B cell (primary cell): ENCODE measurements at regions not wholly inside any gene's neighbourhood (a gene's known extent, or its start where the extent isn't known, plus 50 kb on each side); places are given as distances from the start of the nearest gene placed in this dataset.
"Not testable (repeated sequence)": the region's sequence is repeated elsewhere in the genome, so short reads cannot be mapped to it uniquely, and the experiment has no call there.

Experiments
- ATAC-seq: fragments of 200-7000 bp; cut with Tn5 transposase; one replicate; pipeline ENCODE4 v1.10.0; 2021; ENCODE audit warnings: low read depth, mild to moderate bottlenecking, moderate number of reproducible peaks, moderate library complexity
- CTCF ChIA-PET: fragments of 350-600 bp; sonication (Branson Sonifier 250); formaldehyde crosslinking; loops from one replicate; lab custom pipeline; 2021; ENCODE audit warnings: antibody characterized with exemption, inconsistent platforms; lab: Charles Lee
- POLR2A ChIA-PET: fragments of 350-600 bp; sonication (Branson Sonifier 250); formaldehyde crosslinking; loops from one replicate; lab custom pipeline; 2021; ENCODE audit warnings: antibody characterized with exemption; lab: Charles Lee
- DNase-seq: peaks from one replicate; pipeline ENCODE4 v3.0.0; 2013
- H2AFZ ChIP-seq: 2 replicates; pipeline ENCODE4 v1.6.1; 2012; ENCODE audit warnings: mild to moderate bottlenecking, low read depth, low read length; ENCODE audit not compliant: insufficient read depth, poor library complexity, severe bottlenecking
- H3K27ac ChIP-seq, 2 donors: 1 replicate in 1 of 2; 2 replicates in 1 of 2; pipeline ENCODE4 v1.5.1; 2012 to 2013; ENCODE audit warnings: low read length in 2 of 2, mild to moderate bottlenecking in 2 of 2, moderate library complexity in 1 of 2
- H3K27me3 ChIP-seq, 4 experiments: fragments of 200-600 bp in 1 of 4; sonication (generic) in 1 of 4; replicated peaks in 1 of 4; 1 replicate in 2 of 4; 2 replicates in 2 of 4; pipeline versions ENCODE4 v1.6.1 to v1.7.0; 2013 to 2016; ENCODE audit warnings: low read length in 3 of 4, mild to moderate bottlenecking in 2 of 4, mixed read lengths in 1 of 4, moderate library complexity in 1 of 4; ENCODE audit not compliant: insufficient read depth in 4 of 4, control insufficient read depth in 3 of 4; ENCODE audit errors: control extremely low read depth in 1 of 4
- H3K36me3 ChIP-seq, 2 experiments: replicated peaks in 1 of 2; 1 replicate in 1 of 2; 2 replicates in 1 of 2; pipeline versions ENCODE4 v1.6.1 to v1.7.1; 2013; ENCODE audit warnings: low read length in 1 of 2; ENCODE audit not compliant: insufficient read depth in 2 of 2, control insufficient read depth in 1 of 2; ENCODE audit errors: control extremely low read depth in 1 of 2, extremely low read depth in 1 of 2
- H3K4me1 ChIP-seq, 2 donors: fragments of 200-600 bp in 1 of 2; sonication (generic) in 1 of 2; 1 replicate in 1 of 2; 2 replicates in 1 of 2; pipeline versions ENCODE4 v1.5.1 to v1.6.1; 2013 to 2017; ENCODE audit warnings: low read length in 2 of 2; ENCODE audit not compliant: control insufficient read depth in 2 of 2, insufficient read depth in 2 of 2
- H3K4me2 ChIP-seq: replicated peaks from 2 replicates; pipeline ENCODE3; 2012; ENCODE audit warnings: mild to moderate bottlenecking, low read depth, low read length; ENCODE audit not compliant: poor library complexity, severe bottlenecking
- H3K4me3 ChIP-seq, 5 experiments: fragments of 200-600 bp in 1 of 5; sonication (generic) in 1 of 5; 1 replicate in 3 of 5; 2 replicates in 2 of 5; pipeline versions ENCODE4 v1.5.1 to v1.7.0; 2011 to 2016; ENCODE audit warnings: low read length in 4 of 5, mild to moderate bottlenecking in 4 of 5, low read depth in 2 of 5, control low read depth in 1 of 5, moderate library complexity in 1 of 5; ENCODE audit not compliant: insufficient read depth in 1 of 5; ENCODE audit errors: control extremely low read depth in 1 of 5, extremely low read depth in 1 of 5
- H3K79me2 ChIP-seq: fragments of 200-600 bp; sonication (generic); one replicate; pipeline ENCODE4 v1.6.0; 2016; ENCODE audit warnings: low read length; ENCODE audit not compliant: control insufficient read depth, insufficient read depth
- H3K9ac ChIP-seq: fragments of 200-600 bp; sonication (generic); 2 replicates; pipeline ENCODE4 v1.6.1; 2017; ENCODE audit warnings: mild to moderate bottlenecking, low read length, moderate library complexity
- H3K9me3 ChIP-seq, 3 donors: one replicate each; pipeline versions ENCODE4 v1.6.1 to v1.7.1; 2013; ENCODE audit warnings: low read length in 2 of 3; ENCODE audit not compliant: control insufficient read depth in 2 of 3, insufficient read depth in 1 of 3; ENCODE audit errors: control extremely low read depth in 1 of 3
- H4K20me1 ChIP-seq: 2 replicates; pipeline ENCODE4 v1.6.0; 2012; ENCODE audit warnings: mild to moderate bottlenecking, low read length; ENCODE audit not compliant: insufficient read depth, control insufficient read depth, poor library complexity, severe bottlenecking
- H3K27ac Mint-ChIP-seq: one replicate; pipeline ENCODE4 v1.8.0; 2021; ENCODE audit warnings: mixed read lengths
- H3K27me3 Mint-ChIP-seq: one replicate; pipeline ENCODE4 v1.8.0; 2021; ENCODE audit warnings: mixed read lengths
- H3K4me1 Mint-ChIP-seq: one replicate; pipeline ENCODE4 v1.8.0; 2021; ENCODE audit warnings: mixed read lengths
- H3K4me3 Mint-ChIP-seq: one replicate; pipeline ENCODE4 v1.8.0; 2021; ENCODE audit warnings: mixed read lengths
- H3K9me3 Mint-ChIP-seq: one replicate; pipeline ENCODE4 v1.8.0; 2022; ENCODE audit warnings: mixed read lengths; ENCODE audit not compliant: insufficient read depth
- CTCF ChIP-seq: fragments of 200-600 bp; IDR thresholded peaks from one replicate; pipeline ENCODE4 v1.8.0; 2022; ENCODE audit warnings: antibody characterized with exemption, mild to moderate bottlenecking
- EZH2 ChIP-seq: IDR thresholded peaks from 2 replicates; pipeline ENCODE4 v1.6.1; 2012; ENCODE audit warnings: borderline replicate concordance, low read depth, mild to moderate bottlenecking, moderate library complexity, low read length; ENCODE audit not compliant: insufficient read depth, poor library complexity, severe bottlenecking
- WGBS: methylation state at CpG from one replicate; pipeline ENCODE4 v1.1.5; 2013; ENCODE audit warnings: missing lambda C conversion rate; ENCODE audit not compliant: insufficient coverage; 5-methylcytosine and 5-hydroxymethylcytosine counted together
- intact Hi-C: fragments of 100-400 bp; cut with micrococcal nuclease; formaldehyde crosslinking; loops from one replicate; pipeline ENCODE4 v1.10.0; 2022

DNA sequence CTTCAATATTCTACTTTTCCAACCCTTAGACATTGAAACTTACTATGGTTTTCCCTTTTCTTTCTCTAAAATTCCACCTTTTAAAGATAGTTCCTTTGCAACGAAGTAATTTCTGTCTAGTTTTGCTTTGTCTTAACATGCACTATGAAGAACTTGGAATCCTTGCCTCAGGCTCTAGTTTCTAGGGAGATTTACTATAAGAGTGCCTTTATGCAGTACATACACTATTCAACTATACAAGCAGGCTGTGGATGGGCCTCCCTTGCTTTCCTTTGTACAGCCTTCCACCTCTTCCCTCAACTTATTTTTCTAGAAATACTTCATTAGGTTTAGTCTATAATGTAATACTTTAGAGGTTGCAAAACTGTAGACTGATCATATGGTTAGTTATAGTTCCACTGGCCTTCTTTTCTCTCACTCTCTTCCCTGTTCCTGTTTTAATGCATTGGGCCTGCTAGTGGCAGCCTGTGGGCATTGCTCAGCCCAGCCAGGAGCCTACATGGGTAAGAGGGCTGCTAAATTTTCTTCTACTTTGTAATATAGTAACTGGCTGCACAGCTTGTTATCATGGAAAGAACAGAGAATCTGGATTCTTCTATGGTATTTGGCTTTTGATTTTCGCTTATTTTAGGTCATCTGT, 100.2 kb downstream of the C11orf87 start:
- Histone ChIP-seq H3K36me3 (no peaks in the 10 kb centered on the region), H3K4me1 (no peaks in the 10 kb centered on the region), H3K4me3 (no peak overlapping the region), H3K79me2 (no peaks in the 10 kb centered on the region), H3K9me3 (peaks cover 0 to 10% (median 0%) of the 10 kb centered on the region in 3 donors), H3K27ac (no peak overlapping the region), H3K4me2 (no peak overlapping the region), H3K27me3 (no peaks in the 10 kb centered on the region), H2AFZ (no peak overlapping the region), H4K20me1 (no peaks in the 10 kb centered on the region), H3K9ac (no peak overlapping the region)
- Mint-ChIP-seq H3K27me3 (no peaks in the 10 kb centered on the region), H3K27ac (no peak overlapping the region), H3K4me1 (no peaks in the 10 kb centered on the region), H3K9me3 (no peaks in the 10 kb centered on the region), H3K4me3 (no peak overlapping the region)
- ATAC-seq (no peak), DNase-seq (no peak)
- ChIA-PET CTCF (no interaction called here), POLR2A (no interaction called here)
- TF ChIP-seq EZH2 (no peak), CTCF (no peak)
- intact Hi-C loops, result no loop called here
- WGBS, result no CpG with 5 or more reads among the region's 2 CpGs

GRCh38 chr11:109525636-109526035, 103.6 kb downstream of the C11orf87 start:
- 95% methylated on average over 4 of the region's 7 CpGs for WGBS
- intact Hi-C loops, ATAC-seq, H3K4me3 ChIP-seq, H3K27me3 Mint-ChIP-seq, H3K9ac ChIP-seq, H3K4me1 Mint-ChIP-seq, DNase-seq, H4K20me1 ChIP-seq, H3K4me1 ChIP-seq, H2AFZ ChIP-seq, H3K27me3 ChIP-seq, H3K4me2 ChIP-seq, H3K27ac ChIP-seq, H3K27ac Mint-ChIP-seq, H3K4me3 Mint-ChIP-seq, H3K9me3 ChIP-seq, H3K36me3 ChIP-seq, H3K79me2 ChIP-seq, POLR2A ChIA-PET, H3K9me3 Mint-ChIP-seq: not testable (repeated sequence)
- CTCF ChIA-PET, result interaction anchor here (0.7 kb wide), 1 partner anchor 12 kb away, joined by 4 read pairs; no protein-coding TSS in a partner anchor
